ENCODE measurements at regions not wholly inside any gene's neighbourhood (a gene's known extent, or its start where the extent isn't known, plus 50 kb on each side); places are given as distances from the start of the nearest gene placed in this dataset.
"Not testable (repeated sequence)": the region's sequence is repeated elsewhere in the genome, so short reads cannot be mapped to it uniquely, and the experiment has no call there.

DNA sequence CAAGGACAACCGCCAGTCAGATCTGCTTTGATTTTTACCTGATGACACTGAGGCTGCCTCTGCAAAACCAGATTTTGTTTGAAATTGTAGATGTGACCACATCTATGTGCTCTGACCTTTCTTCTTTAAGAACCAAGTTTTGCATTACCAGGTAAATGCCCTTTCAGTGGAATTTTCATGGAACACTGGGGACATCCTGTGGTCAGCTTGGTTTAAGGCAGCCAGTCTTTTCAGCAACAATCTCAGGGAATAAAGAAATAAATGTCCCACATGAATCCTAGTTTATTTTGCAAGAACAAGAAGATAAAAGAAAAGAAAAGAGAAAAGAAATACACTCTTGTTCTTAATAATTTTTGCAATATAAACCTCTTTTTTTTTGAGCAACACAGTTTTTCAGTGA, 90.6 kb downstream of the POU3F3 start:
- TF ChIP-seq CTCF (IDR thresholded peaks at IDR 0.05; ENCODE audit: low read depth, low read length, missing control alignments): peak; percentile 24
- H3K4me3 ChIP-seq (replicated peaks; ENCODE audit: low read depth, low read length): no peak overlapping the region
- no peak for DNase-seq (ENCODE audit: extremely low read depth, low read depth)

GRCh38 chr2:104945121-104945520, 91.2 kb downstream of the POU3F3 start:
- H3K4me3 ChIP-seq (replicated peaks; ENCODE audit: low read depth, low read length): no peak overlapping the region
- no peak for TF ChIP-seq CTCF (IDR thresholded peaks at IDR 0.05; ENCODE audit: low read depth, low read length, missing control alignments)
- DNase-seq (ENCODE audit: extremely low read depth, low read depth): no peak

DNA sequence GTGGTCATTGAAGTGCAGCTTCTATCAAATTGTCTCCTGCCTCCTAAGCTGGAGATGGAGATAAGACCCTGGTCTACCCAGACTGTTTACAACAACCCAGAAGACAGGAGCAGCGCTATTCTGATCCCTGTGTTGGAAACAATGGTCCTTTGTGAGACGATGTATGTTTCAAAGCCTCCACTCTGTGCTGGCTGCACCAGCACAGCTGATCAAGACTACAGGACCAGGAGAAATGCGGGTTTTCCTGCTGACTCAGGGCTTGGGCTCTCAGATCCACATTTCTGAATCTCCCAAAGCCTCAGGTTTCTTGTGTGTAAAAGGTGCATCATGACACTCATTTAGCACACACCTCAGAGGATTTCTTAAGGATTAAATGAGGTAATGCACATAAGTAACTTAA, 92.0 kb downstream of the POU3F3 start:
- H3K4me3 ChIP-seq (replicated peaks; ENCODE audit: low read depth, low read length): no peak overlapping the region
- no peak for TF ChIP-seq CTCF (IDR thresholded peaks at IDR 0.05; ENCODE audit: low read depth, low read length, missing control alignments)
- no peak for DNase-seq (ENCODE audit: extremely low read depth, low read depth)

- DNase-seq (ENCODE audit: extremely low read depth, low read depth); H3K4me3 ChIP-seq (replicated peaks; ENCODE audit: low read depth, low read length): not testable (repeated sequence)
Observed at GRCh38 chr2:104947456-104947855, 90.4 kb upstream of the MRPS9 start.

DNA sequence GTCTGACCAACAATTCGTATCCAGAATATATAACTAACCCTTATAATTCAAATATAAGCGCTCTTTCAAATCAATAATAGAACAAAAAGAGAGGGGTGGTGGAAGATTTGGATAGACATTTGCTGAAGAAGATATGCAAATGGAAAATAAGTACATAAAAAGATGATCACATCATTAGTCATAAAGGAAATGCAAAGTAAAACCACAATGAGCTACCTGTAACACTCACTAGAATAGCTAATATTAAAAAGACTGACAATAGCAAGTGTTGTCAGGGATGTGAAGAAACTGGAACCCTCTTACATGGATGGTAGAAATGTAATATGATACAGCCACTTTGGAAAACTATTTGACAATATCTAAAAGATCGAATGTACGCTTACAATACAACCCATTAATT, 84.9 kb upstream of the MRPS9 start:
- no peak for TF ChIP-seq CTCF (IDR thresholded peaks at IDR 0.05; ENCODE audit: low read depth, low read length, missing control alignments)
- no peak overlapping the region for H3K4me3 ChIP-seq (replicated peaks; ENCODE audit: low read depth, low read length)
- DNase-seq (ENCODE audit: extremely low read depth, low read depth): no peak

DNA sequence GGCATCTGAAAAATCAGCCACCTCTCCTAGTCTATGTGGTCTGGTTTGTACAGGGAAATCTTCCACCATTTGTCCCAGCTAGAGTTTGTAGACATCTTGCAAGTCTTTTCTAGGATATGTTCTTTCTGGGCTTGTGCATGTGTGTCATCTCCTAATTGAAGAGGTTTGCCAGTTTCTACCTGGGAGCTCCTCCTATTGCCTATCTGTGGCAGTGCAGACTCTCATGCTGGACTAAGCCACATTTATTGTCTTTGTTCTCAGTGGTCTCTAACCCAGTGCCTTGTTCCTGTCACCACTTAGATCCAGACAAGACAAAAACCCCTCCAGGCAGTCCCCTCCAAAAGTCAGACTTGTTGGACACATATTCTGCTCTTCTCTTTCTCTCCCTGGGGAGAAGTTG, 72.0 kb upstream of the MRPS9 start:
- TF ChIP-seq CTCF (IDR thresholded peaks at IDR 0.05; ENCODE audit: low read depth, low read length, missing control alignments): no peak
- no peak for DNase-seq (ENCODE audit: extremely low read depth, low read depth)
- H3K4me3 ChIP-seq (replicated peaks; ENCODE audit: low read depth, low read length): no peak overlapping the region

DNA sequence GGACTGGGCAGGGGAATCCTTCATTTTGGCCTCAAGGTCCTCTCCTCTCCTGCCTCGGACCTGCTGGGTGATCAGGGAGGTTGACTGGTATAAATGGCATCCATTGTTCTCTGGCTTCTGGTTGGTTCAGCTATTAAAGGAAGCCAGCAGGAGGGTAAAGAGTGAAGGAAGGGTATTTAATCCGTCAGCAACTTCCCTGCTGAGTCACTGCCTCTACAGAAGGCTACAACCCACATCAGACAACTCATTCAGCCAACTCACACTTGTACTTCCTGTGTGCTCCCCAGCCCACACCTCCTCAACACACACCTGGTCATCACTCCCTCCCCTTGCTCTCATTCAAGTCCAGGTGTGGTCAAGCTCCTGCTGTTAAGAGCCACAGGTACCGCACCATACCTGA, 68.3 kb upstream of the MRPS9 start:
- H3K4me3 ChIP-seq (replicated peaks; ENCODE audit: low read depth, low read length): no peak overlapping the region
- no peak for TF ChIP-seq CTCF (IDR thresholded peaks at IDR 0.05; ENCODE audit: low read depth, low read length, missing control alignments)
- no peak for DNase-seq (ENCODE audit: extremely low read depth, low read depth)
